Adipocyte (in vitro differentiated cells): ENCODE measurements at regions not wholly inside any gene's neighbourhood (a gene's known extent, or its start where the extent isn't known, plus 50 kb on each side); places are given as distances from the start of the nearest gene placed in this dataset.

Source experiments
- DNase-seq: peaks from one replicate; pipeline ENCODE4 v3.0.0-alpha.2; 2015; ENCODE audit warnings: low read depth
- H3K27me3 ChIP-seq: replicated peaks from 2 replicates; pipeline ENCODE4 v1.7.0; 2013; ENCODE audit warnings: mild to moderate bottlenecking, low read length, moderate library complexity; ENCODE audit not compliant: control insufficient read depth, insufficient read depth
- H3K36me3 ChIP-seq: 2 replicates; pipeline ENCODE4 v1.7.0; 2013; ENCODE audit warnings: low read length, mild to moderate bottlenecking, moderate library complexity; ENCODE audit not compliant: control insufficient read depth, insufficient read depth, severe bottlenecking
- H3K4me1 ChIP-seq: 2 replicates; pipeline ENCODE4 v1.7.0; 2013; ENCODE audit warnings: mild to moderate bottlenecking, low read length, moderate library complexity; ENCODE audit not compliant: control insufficient read depth, insufficient read depth
- H3K4me3 ChIP-seq: 2 replicates; pipeline ENCODE4 v1.7.0; 2013; ENCODE audit warnings: mild to moderate bottlenecking, low read length, moderate library complexity
- H3K9ac ChIP-seq: 2 replicates; pipeline ENCODE4 v1.7.0; 2013; ENCODE audit warnings: mild to moderate bottlenecking, low read length, moderate library complexity
- H3K9me3 ChIP-seq: 2 replicates; pipeline ENCODE4 v1.7.0; 2013; ENCODE audit warnings: mild to moderate bottlenecking, low read length, moderate library complexity; ENCODE audit not compliant: control insufficient read depth

- H3K27me3 ChIP-seq: no peaks in the 10 kb centered on the region
- H3K4me3 ChIP-seq: no peak overlapping the region
- H3K9me3 ChIP-seq: no peaks in the 10 kb centered on the region
- H3K36me3 ChIP-seq: no peaks in the 10 kb centered on the region
- H3K4me1 ChIP-seq: no peaks in the 10 kb centered on the region
- no peak for DNase-seq
- H3K9ac ChIP-seq: no peak overlapping the region
Observed at GRCh38 chr7:86012971-86013370, 630.7 kb upstream of the GRM3 start.

GRCh38 chr7:86008898-86009297 lies 634.8 kb upstream of the GRM3 start:
- no peaks in the 10 kb centered on the region for H3K4me1 ChIP-seq
- no peaks in the 10 kb centered on the region for H3K36me3 ChIP-seq
- H3K9me3 ChIP-seq: no peaks in the 10 kb centered on the region
- no peak for DNase-seq
- H3K27me3 ChIP-seq: no peaks in the 10 kb centered on the region
- H3K4me3 ChIP-seq: no peak overlapping the region
- no peak overlapping the region for H3K9ac ChIP-seq

GRCh38 chr7:86006909-86007308 lies 636.8 kb upstream of the GRM3 start:
- H3K36me3 ChIP-seq: no peaks in the 10 kb centered on the region
- H3K9me3 ChIP-seq: no peaks in the 10 kb centered on the region
- H3K27me3 ChIP-seq: no peaks in the 10 kb centered on the region
- no peak for DNase-seq
- no peaks in the 10 kb centered on the region for H3K4me1 ChIP-seq
- H3K4me3 ChIP-seq: no peak overlapping the region
- H3K9ac ChIP-seq: no peak overlapping the region

- H3K4me1 ChIP-seq: no peaks in the 10 kb centered on the region
- no peaks in the 10 kb centered on the region for H3K36me3 ChIP-seq
- H3K4me3 ChIP-seq: no peak overlapping the region
- H3K9me3 ChIP-seq: peaks cover 11% of the 10 kb centered on the region
- H3K27me3 ChIP-seq: no peaks in the 10 kb centered on the region
- DNase-seq: no peak
- H3K9ac ChIP-seq: no peak overlapping the region
Observed at GRCh38 chr7:86002858-86003257, 640.9 kb upstream of the GRM3 start.

- H3K27me3 ChIP-seq: no peaks in the 10 kb centered on the region
- H3K4me1 ChIP-seq: no peaks in the 10 kb centered on the region
- no peak overlapping the region for H3K9ac ChIP-seq
- DNase-seq: no peak
- H3K4me3 ChIP-seq: no peak overlapping the region
- peaks cover 11% of the 10 kb centered on the region for H3K9me3 ChIP-seq
- no peaks in the 10 kb centered on the region for H3K36me3 ChIP-seq
Observed at GRCh38 chr7:85997515-85997914, 646.2 kb upstream of the GRM3 start.

- Histone ChIP-seq H3K4me1 (no peaks in the 10 kb centered on the region), H3K36me3 (no peaks in the 10 kb centered on the region), H3K9me3 (no peaks in the 10 kb centered on the region), H3K27me3 (no peaks in the 10 kb centered on the region), H3K9ac (no peak overlapping the region), H3K4me3 (no peak overlapping the region)
- DNase-seq: no peak
Observed at GRCh38 chr7:85995101-85995500, 648.6 kb upstream of the GRM3 start.

- Histone ChIP-seq H3K9ac (no peak overlapping the region), H3K9me3 (no peaks in the 10 kb centered on the region), H3K36me3 (no peaks in the 10 kb centered on the region), H3K27me3 (no peaks in the 10 kb centered on the region), H3K4me1 (no peaks in the 10 kb centered on the region), H3K4me3 (no peak overlapping the region)
- no peak for DNase-seq
Observed at GRCh38 chr7:85980740-85981139, 663.0 kb upstream of the GRM3 start.

GRCh38 chr7:85974176-85974575 lies 669.5 kb upstream of the GRM3 start:
- Histone ChIP-seq H3K4me1 (no peaks in the 10 kb centered on the region), H3K36me3 (no peaks in the 10 kb centered on the region), H3K27me3 (no peaks in the 10 kb centered on the region), H3K9me3 (no peaks in the 10 kb centered on the region), H3K4me3 (no peak overlapping the region), H3K9ac (no peak overlapping the region)
- DNase-seq: no peak

- DNase-seq: no peak
- H3K36me3 ChIP-seq: no peaks in the 10 kb centered on the region
- no peak overlapping the region for H3K9ac ChIP-seq
- H3K27me3 ChIP-seq: no peaks in the 10 kb centered on the region
- no peak overlapping the region for H3K4me3 ChIP-seq
- H3K9me3 ChIP-seq: no peaks in the 10 kb centered on the region
- H3K4me1 ChIP-seq: no peaks in the 10 kb centered on the region
Observed at GRCh38 chr7:85972504-85973141, 671.1 kb upstream of the GRM3 start.

GRCh38 chr7:85954961-85955360 lies 688.7 kb upstream of the GRM3 start:
- Histone ChIP-seq H3K4me1 (no peaks in the 10 kb centered on the region), H3K4me3 (no peak overlapping the region), H3K36me3 (no peaks in the 10 kb centered on the region), H3K9me3 (no peaks in the 10 kb centered on the region), H3K27me3 (no peaks in the 10 kb centered on the region), H3K9ac (no peak overlapping the region)
- no peak for DNase-seq

GRCh38 chr7:85950871-85951270 lies 692.8 kb upstream of the GRM3 start:
- no peaks in the 10 kb centered on the region for H3K27me3 ChIP-seq
- peaks cover 14% of the 10 kb centered on the region for H3K9me3 ChIP-seq
- no peak overlapping the region for H3K9ac ChIP-seq
- no peaks in the 10 kb centered on the region for H3K4me1 ChIP-seq
- no peak overlapping the region for H3K4me3 ChIP-seq
- no peak for DNase-seq
- no peaks in the 10 kb centered on the region for H3K36me3 ChIP-seq

GRCh38 chr7:85950418-85950817 lies 693.3 kb upstream of the GRM3 start:
- no peaks in the 10 kb centered on the region for H3K4me1 ChIP-seq
- H3K27me3 ChIP-seq: no peaks in the 10 kb centered on the region
- DNase-seq: no peak
- H3K36me3 ChIP-seq: no peaks in the 10 kb centered on the region
- no peak overlapping the region for H3K4me3 ChIP-seq
- peaks cover 14% of the 10 kb centered on the region for H3K9me3 ChIP-seq
- H3K9ac ChIP-seq: no peak overlapping the region
